ENCODE measurements at regions not wholly inside any gene's neighbourhood (a gene's known extent, or its start where the extent isn't known, plus 50 kb on each side); places are given as distances from the start of the nearest gene placed in this dataset.

DNA sequence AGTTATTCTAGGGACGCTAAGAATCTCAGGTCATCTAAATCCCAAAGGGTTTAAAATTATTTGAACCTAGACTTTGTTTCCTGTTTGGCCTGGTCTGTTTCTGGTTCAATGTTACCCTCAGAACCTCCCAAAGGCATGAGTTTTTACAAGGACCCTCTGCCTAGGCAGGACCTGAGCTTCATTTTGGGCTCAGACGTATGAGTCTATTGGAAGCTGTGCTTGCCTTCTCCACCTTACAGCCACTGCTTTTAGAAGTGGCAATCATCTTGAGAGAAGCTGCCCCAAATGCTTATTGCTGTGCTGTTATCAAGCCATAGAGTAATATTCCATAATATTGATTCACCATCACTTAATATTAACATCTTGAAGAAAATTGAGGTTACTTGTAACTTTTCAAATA is 510.4 kb downstream of the TLE4 start:
- DNase-seq: no peak

GRCh38 chr9:80078826-80079225 is 507.1 kb downstream of the TLE4 start:
- no peak for DNase-seq

DNA sequence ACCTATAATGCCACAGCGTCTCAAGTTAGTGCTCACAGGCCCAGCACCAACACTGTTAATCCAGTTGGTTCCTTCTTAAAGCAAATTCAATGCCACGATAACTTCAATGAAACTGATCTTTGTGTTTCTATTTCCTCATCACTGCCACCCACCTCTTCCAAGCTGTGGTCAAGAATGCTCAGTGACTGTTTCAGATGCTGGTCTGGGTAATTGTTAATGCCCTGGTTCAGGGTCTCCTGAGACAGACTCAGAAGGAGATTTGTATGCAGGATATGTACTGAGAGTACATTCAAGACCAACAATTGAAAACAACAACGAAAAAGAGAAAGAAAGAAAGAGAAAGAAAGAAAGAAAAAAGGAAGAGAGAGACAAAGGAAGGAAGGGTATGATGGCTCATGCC is 505.3 kb downstream of the TLE4 start:
- DNase-seq: no peak

GRCh38 chr9:80076162-80076561 is 504.4 kb downstream of the TLE4 start:
- no peak for DNase-seq

- no peak for DNase-seq
These were observed 502.7 kb downstream of the TLE4 start for GRCh38 chr9:80074439-80074838.

GRCh38 chr9:80072451-80072850 is 500.7 kb downstream of the TLE4 start:
- no peak for DNase-seq

DNA sequence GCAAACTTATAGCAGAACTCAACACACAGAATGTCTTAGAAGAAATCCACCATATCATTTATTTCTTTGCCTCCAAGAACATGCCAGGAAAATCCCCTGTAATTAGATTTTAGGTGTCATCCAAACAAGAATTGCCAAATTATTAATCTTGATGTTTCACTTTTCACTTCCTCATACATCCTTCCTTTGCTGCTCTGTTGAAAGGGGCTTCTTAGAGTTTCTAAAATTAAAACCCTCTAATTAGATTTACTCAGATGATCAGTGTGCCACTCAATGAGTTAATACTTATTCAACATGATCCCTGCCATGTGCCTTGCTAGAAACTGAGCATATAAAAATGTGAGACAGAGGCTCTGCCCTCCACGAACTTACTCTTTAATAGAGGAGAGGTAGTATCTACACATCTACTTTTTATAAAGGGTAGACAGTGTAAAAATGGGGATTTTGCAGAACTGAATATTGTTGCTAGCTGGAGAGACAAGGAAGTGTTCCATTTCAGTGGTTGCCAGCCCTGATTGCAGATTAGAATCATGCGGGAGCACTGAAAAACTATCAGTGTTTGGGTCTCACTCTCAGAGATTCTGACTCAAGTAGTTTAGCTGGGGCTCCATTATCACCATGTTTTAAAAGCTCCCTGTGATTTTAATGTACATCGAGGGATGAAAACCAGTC is 498.4 kb downstream of the TLE4 start:
- DNase-seq: no peak

DNA sequence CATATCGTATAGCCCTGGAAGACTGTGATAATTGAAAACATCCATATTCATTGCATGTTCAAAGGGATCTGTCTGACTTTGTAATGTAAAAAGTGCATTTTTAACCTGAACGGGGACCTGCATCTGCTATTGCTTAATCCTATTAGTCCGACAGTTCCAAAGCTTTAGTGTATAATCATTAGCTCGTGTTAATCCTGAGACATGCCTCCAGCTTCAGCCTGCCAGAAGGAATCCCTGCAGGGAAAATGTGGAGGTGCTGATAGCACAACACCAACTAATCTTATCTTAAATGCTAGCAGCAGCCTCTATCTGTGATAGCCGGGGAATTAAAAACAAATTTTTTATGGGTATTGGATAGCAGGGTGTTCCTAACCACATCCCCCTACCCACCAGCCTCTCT is 495.2 kb downstream of the TLE4 start:
- peak; percentile 50 for DNase-seq

DNA sequence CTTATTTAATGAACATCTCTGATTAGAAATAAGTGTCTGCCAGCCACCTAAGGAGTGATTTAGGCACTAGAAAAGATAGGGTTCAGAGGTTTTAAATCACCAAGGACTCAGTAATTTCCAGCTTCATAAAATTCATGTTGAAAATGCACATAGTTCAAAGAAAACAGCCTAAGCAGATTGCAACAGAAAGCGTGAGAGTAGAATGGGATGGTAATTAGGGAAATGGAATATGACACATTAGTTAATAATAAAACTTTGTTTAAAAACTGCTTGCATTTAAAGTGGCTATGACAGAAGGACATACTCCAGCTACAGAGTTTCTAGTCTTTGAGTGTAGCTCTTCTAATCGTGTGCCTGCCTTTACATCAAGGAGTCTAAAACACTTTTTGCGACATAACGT is 490.8 kb downstream of the TLE4 start:
- no peak for DNase-seq

- peak; percentile 37 for DNase-seq
These were observed 490.2 kb downstream of the TLE4 start for GRCh38 chr9:80061940-80062339.

GRCh38 chr9:80061096-80061495 is 489.3 kb downstream of the TLE4 start:
- DNase-seq: no peak

DNA sequence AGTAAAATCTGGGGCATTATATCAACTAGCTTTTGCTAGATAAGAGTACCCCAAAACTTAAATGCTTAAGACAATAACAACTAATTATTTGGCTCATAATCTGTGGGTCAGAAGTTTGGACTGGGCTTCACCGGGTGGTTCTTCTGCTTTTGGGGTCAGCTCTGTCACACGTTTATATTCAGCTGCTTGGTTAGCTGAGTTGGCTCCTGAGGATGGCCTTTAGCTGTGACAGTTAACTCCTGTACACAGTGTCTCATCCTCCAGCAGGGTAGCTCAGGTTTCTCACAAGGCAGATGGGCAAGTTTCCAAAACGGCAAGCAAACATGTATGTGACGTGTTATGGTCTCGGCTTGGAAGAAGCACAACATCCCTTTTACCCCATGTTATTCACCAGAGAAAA is 488.2 kb downstream of the TLE4 start:
- DNase-seq: no peak

DNA sequence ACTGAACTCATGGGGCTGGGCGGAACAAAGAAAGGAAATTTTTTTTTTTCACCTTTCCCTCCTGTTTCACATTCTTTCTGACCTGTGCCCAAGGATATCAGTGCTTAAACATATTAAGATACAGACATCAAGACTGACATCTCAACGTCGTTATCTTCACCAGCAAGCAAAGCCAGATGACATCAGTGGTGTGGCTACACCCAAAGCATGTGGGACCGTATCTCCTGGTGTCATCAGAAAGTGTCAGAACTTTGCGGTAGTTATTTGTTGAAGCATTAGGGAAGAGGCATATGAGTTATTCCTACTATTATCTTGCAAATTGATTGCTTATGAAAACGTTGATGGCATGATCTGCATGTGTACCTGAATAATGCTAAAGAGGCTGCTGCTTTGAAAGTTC is 487.4 kb downstream of the TLE4 start:
- DNase-seq: no peak

GRCh38 chr9:80052830-80053229 is 481.1 kb downstream of the TLE4 start:
- DNase-seq: no peak

GRCh38 chr9:80049096-80049782 is 477.5 kb downstream of the TLE4 start:
- DNase-seq: no peak

GRCh38 chr9:80046481-80046880 is 474.7 kb downstream of the TLE4 start:
- DNase-seq: no peak

DNA sequence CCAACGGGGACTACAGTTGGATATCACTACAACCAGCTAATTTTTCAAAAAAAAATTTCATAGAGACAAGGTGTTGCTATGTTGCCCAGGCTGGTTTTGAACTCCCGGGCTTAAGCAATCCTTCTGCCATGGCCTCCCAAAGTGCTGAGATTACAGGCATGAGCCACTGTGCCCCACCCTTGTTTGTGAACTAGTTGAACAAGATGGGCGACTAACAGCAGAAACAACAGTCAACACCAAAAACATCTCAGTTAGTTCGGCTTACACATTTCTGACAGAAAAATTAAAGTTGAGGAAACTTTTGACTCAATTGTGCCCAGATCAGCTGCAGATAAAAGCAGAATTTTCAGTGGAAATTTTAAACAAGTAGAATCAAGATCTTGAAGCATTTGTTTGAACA is 470.1 kb downstream of the TLE4 start:
- no peak for DNase-seq

DNA sequence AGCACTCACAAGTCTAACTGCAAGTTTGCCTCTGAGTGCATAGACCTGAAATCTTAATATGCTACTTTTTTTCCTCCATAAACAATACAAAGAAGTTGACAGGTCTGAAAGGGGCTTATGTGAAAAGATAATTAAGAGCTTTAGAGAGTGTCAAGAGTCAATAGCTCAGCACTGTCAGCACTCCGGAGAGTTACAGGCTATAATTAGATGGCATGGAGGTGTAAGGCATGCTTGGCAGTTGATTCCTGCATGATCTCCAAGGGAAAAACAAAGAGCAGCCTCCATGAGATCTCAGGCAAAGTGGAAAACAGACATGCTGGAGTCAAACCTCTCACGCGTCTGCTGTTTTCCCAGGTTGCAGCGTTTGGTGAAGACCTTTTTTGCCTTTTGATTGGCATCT is 468.7 kb downstream of the TLE4 start:
- DNase-seq: no peak

GRCh38 chr9:80030801-80031200 is 459.0 kb downstream of the TLE4 start:
- no peak for DNase-seq

DNA sequence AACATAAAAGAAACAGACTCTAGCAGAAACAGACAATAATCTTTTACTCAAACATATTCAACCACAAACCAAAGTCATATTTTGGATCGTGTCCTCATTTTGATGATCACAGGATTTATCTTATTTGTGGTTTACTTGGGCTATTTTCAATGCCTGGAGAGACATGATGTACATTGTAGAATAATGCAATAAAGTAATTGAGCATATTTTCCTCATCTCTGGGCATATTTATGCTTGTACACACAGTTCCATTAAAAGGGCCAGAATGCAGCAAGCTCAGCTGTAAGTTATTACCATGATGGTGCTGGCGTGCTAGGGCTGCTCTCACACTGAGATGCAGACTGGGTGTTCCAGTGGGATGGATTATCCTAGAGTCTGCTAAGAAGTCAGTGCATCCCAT is 456.7 kb downstream of the TLE4 start:
- no peak for DNase-seq

DNA sequence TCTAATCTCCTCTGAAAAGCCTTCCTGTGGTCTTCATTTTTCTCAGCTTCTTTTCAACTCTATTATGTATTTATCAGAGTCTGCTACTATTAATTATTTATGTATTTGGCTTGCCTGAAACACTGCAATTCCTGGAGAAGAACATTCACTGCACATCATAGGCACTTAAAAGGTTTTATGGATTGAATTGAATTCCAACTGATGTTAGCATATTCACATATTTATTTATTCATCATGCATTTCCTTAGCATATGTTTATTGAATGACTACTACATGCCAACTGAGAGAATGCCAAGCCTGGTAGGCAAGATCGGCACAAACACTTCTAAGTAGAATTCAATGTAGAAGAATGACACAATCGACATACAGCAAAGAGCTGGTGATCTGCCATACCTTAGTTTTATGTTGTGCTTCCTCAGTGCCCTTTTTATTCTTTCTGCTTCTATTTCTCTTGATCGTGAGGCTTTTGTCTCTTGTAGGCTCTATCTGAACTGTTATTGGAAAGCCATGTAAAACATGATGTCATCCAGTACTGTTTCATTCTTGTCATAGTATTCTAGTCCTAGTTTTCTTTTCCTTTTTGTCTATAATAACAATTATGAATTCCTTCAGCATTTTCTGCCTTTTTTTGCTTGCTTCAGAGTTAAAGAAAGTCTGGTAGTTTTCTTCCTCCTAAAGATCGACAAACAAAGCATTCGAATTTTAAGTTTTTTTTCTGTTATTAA is 454.2 kb downstream of the TLE4 start:
- no peak for DNase-seq

GRCh38 chr9:80025131-80025530 is 453.4 kb downstream of the TLE4 start:
- no peak for DNase-seq

- DNase-seq: no peak
These were observed 448.8 kb downstream of the TLE4 start for GRCh38 chr9:80020530-80020929.

GRCh38 chr9:80020056-80020455 is 448.3 kb downstream of the TLE4 start:
- DNase-seq: no peak
